Activated CD8-positive, alpha-beta memory T cell treated with anti-CD3 and anti-CD28 coated beads, Interleukin-2, amount 50 U/mL, for 4 hours (primary cell): ENCODE measurements at regions not wholly inside any gene's neighbourhood (a gene's known extent, or its start where the extent isn't known, plus 50 kb on each side); places are given as distances from the start of the nearest gene placed in this dataset.

Experiments used
- DNase-seq: peaks from one replicate; pipeline ENCODE4 v3.0.0-alpha.2; 2020

DNA sequence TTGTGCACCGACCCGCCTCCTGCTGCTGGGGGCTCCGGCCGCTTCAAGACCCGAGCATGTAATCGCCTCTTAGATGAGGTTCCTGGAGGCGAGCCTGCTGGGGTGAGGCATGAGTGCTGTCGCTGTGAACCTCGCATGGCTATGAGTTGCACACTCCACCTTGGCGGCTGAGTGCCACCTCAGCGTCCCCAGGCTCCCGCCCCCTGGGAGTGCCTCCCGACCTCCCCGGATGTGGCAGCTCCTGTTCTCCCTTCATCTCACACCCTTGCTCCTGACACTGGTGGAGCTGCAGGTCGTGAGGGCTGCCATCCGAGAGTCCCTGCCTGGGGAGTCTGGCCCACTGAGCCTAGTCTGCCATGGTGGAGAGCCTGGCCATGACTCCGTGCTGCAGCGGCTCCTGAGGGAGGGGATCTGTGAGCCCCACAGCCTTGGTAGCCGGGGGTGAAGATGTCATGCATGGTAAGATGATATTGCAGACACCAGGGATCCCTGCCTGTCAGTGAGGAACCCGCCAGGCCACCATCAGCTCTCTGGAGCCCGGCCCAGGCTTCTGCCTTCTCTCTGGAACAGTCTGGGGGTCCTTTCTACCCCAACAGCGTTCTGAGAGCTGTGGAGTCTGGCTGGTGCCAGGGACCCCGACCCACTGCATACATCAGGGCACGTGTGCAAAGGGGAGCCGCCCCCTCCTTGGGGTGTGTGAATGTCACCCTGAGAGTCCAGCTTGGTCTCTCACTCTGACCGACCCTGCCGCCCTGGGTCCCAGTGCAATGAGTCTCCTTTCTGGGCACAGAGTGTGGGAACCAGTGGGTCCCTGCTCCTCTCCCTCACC, 61.6 kb upstream of the HS6ST1 start:
- DNase-seq, result no peak

DNA sequence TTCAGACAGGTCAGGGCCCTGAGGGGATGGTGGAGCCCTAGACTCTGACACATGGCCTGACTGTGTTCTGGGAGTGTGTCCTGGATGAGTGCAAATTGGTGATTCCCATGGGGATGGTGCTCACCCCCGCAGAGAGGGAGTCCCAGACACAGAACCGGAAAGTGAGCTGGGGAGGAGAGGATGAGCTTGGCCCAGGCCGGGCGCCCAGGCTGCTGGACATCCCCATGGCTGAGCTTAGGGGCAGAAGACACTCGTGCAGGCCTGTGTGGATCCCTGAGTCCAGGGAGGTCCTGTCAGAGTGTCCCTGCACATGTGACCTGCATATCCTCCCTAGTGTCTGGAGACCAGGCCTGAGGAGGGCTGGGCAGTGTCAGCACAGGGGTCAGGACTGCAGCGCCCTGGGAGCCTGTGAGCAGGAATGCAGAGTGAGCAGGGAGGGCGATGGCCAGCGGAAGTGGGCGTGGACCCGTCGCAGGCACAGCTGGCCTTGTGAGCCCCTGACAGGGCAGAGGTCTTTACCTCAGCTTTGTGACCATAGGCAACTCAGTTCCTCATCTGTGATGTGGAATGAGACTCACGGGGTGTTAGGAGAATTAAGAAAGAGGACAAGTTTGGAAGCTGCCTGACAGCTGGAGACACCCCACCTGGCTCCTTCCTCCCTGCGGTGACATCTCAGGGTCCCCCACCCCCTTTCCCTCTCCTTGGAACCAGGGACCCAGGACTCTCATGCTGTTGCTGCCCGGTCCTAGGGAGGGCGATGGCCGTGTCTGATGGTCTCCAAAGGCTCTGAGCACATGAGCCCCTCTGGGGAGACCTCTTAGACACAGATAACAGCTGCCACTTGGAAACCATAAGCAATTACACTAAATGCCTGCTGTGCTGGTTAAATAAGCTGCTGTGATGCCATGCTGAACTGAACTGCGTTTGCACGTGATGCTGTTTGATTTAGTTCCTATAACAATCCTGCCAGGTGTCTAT, 62.6 kb upstream of the HS6ST1 start:
- no peak for DNase-seq

DNA sequence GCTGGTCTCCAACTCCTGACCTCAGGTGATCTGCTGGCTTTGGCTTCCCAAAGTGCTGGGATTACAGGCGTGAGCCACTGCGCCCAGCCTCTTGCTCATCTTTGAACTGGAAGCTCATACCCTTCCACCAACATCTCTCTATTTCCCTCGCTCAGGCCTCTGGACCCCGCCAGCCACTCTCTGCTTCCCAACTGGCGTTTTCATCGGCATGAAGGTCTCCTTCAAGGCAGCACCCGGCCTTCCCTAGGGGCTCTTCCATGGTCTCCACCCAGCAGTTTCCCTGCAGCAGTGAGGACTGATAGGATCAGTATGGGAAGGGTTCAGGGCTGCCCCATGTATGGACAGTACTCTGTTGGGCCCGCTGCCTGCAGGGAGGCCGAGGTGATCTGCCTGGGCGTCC, 65.8 kb upstream of the HS6ST1 start:
- DNase-seq, result no peak

DNA sequence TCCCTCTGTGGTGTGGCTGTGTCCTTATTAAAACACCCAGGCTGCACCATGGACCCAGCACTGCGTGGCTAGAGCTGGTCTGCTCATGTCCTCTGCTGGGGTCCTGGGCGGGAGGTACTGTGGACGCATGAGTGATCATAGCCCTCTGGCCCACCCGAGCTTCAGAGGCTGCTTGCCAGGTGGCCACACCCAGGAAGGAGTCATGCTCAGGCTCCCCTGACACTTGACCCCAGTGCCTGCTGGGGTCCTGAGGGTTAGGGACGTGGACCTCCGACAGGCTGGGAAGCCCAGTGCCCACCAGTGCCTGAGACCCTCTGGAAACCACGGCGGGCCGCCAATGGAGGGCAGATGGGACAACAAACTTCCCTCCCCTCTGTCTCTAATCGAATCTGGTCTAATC, 66.3 kb upstream of the HS6ST1 start:
- no peak for DNase-seq

DNA sequence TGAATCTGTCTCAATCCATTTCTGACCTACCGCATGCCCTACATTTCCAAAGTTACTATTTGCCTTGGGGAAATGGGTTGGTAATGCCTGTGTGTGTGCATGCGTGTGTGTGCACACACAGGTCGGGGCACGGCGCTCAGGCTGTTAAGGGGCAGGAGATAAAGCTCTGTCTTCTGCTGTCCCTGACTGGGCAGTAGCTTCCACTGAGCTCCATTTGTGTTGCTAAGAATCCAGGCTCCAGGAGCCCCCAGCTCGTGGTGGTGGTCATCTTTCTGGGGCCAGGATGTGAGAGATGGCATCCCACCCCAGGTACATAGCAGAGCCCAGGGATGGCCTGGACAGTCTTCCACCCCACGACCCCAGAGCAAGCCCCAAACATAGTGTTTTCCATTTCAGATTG, 66.7 kb upstream of the HS6ST1 start:
- no peak for DNase-seq

DNA sequence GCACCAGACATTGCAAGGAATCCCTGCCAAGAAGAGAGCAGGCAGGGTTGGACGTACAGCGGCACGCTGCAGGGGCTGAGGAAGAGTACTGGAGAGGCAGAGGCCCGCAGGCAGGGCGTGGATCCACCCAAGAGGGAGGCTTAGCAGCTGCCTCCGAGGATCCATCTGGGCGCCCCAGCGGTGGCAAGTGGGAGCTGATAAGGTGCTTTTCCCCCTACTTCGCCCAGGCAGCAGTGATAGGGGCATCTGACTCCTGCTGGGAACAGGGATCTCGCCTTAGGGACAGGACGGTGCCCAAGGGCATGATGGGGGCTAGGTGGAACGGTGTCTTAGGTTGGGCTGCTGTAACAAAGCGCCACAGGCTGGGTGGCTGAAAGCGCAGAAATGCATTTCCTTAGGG, 67.4 kb upstream of the HS6ST1 start:
- DNase-seq, result peak; percentile 9

DNA sequence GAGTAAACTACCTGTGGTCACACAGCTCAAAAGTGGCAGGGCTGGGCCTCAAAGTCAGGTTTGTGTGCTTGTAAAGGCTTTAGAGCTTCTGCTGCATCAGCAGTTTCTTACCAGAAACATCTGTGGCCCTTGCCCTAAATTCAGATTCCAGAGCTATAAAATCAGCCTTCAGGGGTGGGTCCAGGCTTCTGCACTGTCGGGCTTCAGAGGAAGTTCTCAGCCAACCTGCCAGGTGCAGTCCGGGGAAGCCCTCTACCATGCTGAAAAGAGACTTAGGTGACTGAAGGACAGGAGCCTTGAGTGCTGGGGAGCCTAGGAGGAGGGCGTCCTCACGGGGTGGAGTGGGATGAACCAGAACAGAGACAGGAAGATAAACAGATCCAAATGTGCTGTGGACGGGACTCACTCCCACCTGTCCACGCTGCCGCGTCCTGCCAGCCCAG, 69.9 kb upstream of the HS6ST1 start:
- peak; percentile 5 for DNase-seq

DNA sequence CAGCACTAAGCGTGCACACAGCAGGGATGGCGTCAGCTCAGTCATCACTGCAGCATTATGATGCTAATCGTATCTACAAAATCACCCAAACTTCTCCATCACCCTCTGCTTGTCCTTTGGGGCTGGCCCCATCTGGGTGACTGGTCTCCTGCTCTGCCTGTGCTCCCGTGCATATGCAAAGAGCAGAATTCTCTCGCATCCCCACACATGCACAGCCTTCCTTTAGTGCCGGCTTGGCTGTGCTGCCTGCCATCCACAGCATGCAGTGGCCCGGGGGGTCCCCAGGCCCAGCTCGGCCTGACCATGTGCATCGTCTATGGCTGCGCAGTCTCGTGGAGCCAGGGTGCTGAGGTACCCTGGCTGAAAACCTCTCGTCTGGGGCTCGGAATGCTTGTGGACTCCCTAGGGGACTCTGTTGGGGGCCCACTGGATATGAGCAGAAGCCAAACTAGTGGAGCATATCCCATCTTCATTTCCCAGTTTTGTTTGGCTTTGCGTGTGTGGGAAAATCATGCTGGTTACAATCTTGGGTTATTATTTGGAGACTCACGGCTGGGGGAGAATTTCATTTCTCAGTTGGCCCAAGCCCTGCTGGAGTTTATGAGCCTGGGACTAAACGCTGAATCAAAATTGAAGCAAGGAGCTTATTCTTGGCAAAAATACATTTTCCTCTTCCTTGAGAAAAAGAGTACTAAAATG, 70.9 kb upstream of the HS6ST1 start:
- peak; percentile 8 for DNase-seq

DNA sequence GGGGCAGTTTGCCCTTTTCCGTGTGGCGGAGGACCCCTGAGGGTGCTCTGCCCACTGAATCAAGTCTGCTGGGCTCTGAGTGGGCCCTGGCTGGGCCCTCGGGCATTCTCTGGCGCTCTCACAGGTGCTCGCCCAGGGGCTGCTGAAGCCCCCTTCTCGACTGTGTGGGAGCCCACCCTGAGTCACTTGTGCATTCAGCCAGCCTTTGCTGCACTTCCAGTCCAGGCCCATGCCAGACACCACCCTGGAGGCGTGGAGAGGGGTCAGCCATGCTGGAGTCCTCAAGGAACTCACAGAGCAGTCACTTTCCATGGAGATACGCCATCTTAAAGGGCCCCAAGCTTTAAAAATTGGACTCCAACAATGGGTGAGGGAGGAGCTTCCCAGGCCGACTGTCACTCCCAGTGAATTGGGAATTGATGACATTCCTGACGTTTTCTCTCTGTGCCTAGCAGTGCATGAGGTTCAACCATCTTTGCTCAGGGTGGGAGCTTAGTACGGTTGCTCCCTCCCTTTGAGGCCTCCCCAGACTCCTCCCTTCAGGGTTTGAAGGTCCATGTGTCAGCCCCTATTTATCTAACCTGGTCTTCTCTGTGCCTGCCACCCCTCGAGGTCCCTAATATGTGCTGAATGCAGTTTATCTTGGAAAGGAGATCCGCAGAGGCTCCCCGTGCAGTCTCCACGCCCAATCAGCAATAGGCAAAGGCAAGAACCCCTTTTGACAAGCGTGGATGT, 71.8 kb upstream of the HS6ST1 start:
- DNase-seq, result peak; percentile 6

DNA sequence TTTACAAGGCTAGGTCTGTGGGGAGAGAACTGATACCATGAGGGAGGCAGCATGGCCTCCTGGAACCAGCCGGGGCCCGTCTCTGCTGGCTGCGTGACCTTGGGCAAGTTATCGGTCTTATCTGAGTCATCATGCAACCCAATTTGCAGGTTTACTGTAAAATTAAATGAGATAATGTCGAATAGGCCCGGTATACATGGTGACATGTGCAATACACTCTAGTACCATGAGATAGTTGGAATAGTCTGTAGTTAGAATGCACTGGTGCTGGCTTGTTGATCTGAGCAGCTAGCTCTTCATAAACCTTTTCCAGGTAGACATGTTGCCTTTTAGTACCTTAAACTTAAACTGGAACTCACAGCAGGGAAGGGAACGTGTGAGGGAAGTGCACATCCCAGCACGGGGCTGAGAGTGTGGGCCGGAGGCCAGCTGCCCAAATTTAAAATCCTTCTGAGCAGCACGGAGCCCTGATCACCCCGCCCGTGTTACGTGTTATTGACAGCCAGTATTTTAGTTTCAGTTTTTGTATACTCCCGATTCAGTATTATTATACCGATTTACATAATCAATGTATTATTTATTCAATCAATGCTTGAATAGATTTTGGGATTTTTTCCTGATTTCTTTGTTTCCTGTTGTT, 72.4 kb upstream of the HS6ST1 start:
- no peak for DNase-seq

DNA sequence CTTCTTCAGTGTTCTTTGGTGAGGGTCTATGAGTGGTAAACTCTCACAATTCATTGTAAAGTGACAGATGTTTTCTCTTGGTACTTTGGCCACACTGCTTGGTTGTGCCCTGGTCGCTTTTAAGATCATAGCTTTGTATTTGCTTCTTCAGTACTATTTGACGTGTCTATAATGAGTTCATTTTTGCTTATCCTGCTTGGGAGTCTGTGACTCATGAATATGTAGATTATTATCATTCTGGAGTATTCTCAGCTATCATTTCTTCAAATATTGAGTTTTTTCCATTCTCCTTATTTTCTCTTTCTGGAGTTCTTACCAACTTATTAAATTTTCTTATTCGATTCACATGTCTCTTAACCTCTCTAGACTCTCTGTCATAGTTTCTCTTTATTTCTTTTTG, 73.0 kb upstream of the HS6ST1 start:
- DNase-seq, result no peak

DNA sequence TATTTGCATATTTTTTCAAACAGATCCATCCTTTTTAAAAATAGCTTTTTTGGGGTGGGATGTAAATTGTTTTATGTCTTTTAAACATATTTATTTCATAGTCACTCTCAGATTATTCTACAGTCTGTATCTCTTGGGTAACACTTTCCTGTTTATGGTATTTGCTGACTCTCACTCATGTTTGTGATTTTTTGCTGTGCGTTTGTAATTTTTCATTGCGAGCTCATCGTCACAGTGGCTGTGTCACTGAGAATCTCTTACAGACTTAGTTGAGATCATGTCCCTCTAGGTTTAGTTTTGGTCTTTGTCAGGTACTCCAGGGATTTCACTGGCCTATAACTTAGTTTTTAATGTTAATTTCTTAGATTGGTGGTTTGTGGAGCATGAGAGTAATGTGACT, 73.5 kb upstream of the HS6ST1 start:
- no peak for DNase-seq

DNA sequence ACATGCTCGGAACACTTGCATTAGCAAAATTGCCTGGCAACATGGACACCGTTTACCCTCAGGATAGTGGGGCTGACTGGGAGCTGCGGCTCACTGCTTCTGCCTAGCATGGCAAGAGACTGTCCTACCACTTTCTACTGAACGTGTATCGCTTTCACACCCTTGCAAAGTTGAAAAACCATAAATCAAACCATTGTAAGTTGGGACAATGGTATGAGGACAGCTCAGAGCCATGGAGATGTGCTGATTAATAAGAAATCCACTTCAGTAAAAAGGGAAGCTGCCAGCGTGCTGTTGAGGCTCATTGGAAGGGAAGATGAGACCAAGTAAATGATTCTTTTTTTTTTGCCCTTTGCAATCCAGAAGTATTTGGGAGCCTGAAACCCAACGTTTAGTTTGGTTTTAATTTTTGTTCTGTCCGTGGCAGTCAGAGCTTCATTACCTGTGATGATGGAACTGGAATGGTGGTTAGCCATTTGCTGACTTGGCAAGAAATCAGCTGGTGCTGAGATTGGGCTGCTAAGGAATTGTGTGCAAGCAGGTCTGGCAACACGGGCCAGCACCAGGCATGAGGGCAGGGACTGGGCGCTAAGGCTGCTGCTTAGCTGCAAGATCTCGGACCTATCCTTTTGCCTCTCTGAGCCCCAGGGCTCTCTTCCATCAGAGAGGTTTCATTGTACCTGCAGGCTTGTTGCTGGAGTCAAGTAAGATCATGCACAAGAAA, 75.5 kb upstream of the HS6ST1 start:
- no peak for DNase-seq

DNA sequence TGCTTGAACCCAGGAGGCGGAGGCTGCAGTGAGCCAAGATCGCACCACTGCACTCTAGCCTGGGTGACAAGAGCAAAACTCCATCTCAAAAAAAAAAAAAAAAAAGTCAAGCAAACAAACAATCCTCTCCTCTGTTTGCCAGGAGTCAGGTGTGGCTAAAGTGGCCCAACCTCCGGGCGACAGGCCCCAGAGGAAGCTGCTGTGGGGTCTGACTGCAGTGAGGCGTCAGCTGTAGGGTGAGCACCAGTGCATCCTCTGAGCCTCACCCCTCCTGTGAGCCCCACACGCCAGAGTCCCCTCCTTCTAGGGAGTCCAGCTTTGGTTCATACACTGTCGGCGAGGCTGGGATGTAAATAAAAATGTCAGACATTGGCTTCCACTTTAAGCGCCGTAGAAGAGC, 76.5 kb upstream of the HS6ST1 start:
- peak; percentile 7 for DNase-seq

DNA sequence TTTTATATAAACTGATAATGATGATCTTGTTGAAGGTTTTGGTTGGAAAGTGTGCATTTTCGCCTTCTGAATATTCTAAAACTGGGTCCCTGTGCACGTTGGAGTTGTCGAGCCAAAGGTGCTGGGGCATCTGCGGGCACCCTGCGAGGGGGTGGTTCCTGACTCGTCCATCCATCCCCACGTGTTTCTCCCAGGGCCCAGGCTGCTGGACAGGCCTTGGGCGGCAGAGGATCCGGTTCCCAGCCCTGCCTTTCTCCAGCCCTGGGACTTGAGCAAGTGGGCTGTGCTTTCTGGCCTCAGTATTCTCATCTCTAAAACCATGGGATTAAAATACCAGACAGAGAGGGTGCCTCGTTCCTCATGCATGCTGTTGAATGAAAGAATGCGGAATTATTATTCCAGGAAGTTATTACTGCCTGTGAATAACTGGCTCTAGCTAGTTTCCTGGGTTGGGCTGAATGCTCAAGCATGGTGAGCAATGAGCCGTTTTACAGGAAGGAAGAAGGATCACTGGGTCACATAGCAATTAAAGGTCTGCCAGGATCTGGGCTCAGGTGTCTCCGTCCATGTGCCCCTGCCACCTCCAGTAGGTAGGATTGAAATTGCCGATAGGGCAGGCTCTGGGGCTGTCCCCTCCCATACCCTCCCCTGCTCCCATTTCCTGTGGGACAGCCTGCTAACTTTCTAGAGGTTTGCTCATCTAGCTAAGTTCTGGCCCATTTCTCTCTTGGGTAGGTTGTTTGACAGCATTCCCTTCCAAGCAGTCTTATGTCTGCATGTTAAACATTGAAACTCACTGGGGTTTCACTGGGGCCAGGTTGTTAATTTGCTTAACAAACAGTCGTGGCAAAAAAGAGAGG, 77.2 kb upstream of the HS6ST1 start:
- no peak for DNase-seq

DNA sequence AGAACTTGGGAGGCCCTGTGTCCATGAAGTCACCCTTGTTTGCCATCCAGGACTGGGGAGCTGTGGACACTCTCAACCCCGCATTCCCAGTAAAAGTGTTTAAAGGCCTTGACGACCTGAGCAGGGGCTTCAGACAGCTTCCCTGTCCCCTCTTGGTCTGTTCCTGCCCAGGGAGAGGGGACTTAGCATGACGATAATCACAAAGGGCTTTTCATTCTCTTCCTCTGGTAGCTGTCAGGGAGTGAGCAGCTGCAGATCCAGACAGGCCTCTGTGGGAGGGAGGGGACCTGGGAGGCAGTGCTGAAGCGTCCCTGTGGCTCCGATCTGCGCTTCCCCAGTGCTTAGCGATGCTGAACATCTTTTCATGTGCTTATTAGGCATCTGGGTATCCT, 77.8 kb upstream of the HS6ST1 start:
- no peak for DNase-seq

DNA sequence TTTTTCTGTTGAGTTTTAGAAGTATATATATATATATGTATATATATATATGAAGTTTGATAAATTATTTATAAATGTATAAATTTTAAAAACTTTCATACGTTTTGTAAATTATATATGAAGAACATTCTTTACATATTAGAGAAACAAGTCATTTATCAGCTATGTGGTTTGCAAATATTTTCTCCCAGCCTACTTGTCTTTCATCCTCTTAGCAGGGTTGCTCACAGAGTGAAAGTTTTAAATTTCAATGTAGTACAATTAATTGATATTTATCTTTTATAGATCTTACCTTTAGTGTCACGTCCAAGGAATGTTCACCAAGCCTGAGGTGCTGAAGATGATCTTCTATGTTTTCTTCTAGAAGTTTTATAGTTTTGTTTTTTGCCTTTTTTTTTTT, 78.3 kb upstream of the HS6ST1 start:
- DNase-seq, result no peak

DNA sequence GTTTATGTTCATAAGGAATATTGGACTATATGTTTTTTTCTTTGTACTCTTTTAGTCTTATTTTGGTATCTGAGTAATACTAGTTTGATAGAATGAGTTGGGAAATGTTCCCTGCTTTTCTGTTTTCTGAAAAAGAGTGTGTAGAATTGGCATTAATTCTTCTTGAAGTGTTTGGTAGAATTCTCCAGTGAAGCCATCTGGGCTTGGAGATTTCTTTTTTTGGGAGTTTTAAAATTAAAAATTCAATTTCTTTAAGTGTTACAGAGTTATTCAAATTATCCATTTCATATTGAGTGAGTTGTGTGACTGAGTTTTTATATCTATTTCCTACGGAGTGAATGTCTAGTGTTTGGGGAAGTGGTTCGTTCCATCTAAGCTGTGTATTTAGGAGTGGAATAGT, 80.6 kb upstream of the HS6ST1 start:
- DNase-seq, result no peak

DNA sequence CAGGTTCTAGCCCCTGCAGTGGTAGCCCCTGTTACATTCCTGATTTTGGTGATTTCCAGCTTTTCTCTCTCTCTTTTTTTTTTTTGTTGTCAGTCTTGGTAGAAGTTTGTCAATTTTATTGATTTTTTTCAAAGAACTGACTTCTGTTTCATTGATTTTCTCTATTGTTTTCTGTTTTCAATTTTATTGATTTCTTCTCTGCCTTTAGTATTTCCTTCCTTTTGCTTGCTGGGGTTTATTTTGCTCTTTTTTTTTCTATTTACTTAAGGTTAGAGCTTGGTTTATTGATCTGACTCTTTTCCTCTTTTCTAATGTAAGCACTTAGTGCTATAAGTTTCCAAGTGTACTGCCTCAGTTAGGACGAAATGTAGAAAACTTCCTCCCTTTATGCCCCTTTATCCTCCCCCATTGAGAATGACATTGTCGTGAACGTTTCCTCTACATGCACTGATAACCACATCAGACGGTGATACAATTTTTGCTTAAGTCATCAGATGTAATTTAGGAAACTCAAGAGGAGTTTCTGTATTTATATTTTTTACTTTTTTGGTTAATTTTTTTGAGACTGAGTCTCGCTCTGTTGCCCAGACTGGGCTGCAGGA, 81.1 kb upstream of the HS6ST1 start:
- DNase-seq, result no peak

DNA sequence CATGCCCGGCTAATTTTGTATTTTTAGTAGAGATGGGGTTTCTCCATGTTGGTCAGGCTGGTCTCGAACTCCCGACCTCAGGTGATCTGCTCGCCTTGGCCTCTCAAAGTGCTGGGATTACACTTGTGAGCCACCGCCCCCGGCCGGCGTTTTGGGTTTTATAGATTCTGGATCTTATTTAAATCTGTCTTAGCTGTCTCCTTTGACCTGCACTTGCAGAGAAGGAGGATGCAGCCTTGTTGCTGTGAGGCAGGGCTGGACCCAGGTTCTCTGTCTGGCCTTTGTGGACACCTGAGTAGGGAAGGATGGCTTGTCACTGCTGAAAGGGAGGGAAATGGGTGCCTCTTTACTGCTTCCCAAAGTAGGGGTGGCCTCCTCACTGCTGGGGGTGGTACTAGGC, 83.0 kb upstream of the HS6ST1 start:
- DNase-seq, result no peak
